Right renal cortex interstitium (tissue), 3 donors: ENCODE measurements at regions not wholly inside any gene's neighbourhood (a gene's known extent, or its start where the extent isn't known, plus 50 kb on each side); places are given as distances from the start of the nearest gene placed in this dataset.
"Not testable (repeated sequence)": the region's sequence is repeated elsewhere in the genome, so short reads cannot be mapped to it uniquely, and the experiment has no call there.

Experiments used
- DNase-seq, 3 donors: peaks; one replicate each; pipeline ENCODE4 v3.0.0-alpha.2; 2013; ENCODE audit warnings: low read depth in 3 of 3, low spot score in 2 of 3

DNA sequence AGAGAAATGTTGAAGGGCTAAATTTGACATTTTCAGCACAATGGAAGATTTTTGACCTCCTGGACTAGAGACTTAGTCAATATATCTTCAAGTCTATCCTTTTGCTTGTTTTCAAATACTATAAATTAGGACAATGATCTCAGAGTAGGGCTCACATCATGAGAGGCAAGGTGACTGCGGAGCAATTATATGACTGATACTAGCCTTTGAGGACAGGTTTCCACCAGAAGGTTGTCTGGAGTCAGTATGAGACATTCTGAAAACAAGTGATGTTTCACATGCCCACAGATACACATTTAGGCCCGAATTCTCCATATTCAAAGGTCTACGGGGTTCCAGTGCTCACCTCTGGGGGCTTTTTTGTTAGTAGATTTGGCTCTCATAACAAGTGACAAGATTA is 142.3 kb upstream of the SAMSN1 start:
- DNase-seq: no peak

DNA sequence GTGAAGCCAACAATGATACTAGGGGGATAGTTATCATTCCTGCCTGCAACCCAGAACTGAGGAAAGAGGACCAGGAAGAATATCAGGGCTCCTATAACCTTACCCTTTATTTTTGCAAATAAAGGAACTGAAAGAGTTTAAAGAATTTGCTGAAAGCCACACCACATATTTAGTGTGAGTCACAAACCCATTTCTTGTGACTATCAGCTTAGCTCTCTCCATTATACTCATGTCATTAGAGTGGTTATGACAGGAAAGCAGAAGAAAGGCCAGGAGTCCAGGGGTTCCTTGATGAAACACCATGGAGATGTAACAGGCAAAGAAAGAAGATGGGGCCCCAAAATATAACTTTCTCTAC is 141.1 kb upstream of the SAMSN1 start:
- no peak for DNase-seq

DNA sequence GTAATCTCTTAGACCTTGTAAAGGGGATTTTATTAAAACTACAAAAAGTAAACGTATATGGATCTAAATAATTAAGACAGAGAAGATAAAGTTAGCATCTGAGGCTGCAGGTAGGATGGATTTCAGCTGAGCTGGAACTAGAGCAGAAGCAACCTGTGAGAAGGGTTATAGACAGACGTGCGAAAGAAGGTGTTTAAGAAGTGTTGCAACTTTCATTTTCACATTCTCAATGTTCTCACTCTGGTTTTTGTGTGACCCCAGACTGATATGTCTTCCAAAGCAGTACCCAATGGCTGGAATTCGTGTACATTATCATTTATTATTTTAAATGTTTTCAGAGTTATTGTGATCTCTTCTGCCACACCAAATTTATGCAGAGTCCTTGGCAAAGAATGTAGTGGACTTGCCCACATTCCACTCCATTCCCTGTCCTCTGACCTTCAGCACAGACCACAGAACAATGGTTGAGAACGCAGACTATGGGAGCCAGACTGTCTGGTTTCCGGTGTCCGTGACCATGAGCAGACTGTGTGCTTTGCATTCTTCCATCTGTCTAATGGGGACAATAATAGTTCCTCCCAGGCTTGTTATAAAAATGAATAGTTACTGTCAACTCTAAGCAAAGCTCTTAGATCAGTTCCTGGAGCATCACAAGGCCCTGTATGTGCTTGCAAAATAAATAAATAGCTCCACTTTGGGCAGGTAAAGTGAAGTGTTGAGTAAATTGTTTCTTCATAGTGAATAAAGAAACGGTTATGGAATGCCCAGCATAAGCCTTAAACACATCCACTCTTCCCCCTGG is 140.6 kb upstream of the SAMSN1 start:
- DNase-seq: no peak

DNA sequence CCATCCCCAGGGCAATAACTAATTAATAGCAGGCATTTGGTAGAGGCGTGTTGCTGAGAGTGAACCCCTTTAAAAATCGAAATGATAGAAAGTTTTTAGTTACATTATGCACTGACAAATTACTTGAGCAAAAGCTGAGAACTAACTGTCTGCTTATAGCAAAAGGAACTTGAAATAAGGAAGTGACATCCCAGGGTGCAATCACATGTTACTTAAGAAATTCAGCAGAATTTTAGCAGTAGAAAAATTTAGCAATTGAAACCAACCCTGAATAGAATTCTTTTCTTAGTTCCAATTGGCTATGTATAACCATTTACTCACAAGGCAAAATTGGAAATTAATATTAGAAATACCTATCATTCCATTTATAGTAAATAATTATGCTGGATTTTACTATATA is 139.5 kb upstream of the SAMSN1 start:
- no peak for DNase-seq

DNA sequence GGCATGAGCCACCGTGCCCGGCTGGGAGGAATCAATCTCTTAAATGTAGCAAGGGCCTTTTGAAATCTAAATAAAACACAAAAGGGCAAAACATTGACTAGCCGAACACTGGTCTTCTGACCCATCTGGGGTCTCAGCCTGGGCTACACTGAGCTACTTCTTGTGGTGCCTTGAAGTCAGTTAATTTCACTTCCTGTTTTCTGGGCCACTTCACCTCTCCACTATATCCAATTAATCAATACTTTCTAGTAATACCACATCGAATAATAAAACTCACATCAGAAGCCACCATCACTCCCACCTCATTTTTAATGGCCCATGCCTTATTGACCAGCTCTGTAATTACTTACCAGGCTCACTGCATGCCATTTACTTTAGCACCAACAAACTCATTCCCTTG is 138.0 kb upstream of the SAMSN1 start:
- DNase-seq: no peak

DNA sequence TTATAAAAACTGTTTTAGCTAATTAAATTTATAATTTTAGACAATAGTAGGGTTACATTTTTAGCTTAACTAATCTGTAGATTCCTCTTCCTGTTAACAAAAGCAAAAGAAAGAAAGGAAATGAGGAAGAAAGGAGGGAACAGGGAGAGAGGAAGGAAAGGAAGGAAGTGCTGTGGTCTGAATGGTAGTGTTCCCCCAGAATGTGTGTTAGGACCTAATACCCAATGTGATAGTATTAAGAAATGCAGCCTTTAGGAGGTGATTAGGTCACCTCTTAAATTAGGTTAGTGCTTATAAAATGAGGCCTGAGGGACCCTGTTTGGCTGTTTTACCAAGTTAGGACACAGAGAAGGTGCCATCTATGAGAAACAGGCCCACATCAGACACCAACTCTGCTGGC is 136.9 kb upstream of the SAMSN1 start:
- DNase-seq: no peak

DNA sequence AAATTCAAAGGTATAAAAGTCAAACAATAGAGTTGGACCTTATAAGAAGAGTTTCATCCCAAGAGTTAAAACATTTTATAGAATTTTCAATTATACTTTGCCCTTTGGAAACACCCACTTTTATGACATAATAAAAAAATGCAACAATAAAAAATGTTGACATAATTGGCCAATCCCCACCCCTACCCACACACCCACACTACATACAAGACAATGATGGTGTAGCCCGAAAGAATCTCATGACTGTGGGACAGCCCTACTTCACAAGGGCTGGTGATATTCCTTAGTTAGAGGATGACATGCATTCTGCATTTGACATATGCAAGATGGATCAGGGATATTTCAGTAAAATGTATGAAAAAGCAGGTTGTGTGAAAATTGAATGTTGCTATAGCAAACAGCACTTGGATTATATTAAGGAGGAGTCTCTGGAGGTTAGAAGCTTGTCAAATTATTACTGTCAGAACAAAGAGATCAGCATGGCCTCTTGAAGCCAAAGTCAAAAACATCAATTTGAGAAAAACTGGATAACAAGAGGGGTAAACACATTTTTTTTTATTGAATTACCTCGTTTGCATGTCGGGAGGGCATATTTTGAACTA is 133.0 kb upstream of the SAMSN1 start:
- no peak for DNase-seq

DNA sequence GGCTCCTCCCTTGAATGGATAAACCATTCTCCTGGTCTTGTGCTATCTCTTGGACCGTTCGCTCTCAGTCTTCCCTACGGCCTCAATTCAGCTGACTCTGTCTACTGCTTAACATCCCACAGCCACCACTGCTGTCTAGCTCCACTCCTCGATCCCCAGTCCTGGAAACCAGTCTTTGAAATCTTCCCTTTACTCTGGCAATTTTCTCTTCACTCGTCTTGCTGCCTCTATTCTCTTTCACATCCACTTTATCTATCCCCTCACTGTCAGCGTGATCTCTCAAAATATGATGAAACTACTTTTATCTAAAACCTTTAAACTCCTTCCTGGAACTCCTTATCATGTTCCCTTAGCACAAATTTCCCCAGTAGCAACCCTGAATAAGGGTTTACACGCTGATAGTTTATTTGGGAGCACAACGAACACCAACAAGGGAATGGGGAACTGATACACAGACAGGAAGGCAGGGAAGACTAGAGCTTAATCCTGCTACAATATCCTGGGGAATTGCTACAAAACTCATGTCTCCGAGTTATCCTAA is 131.6 kb upstream of the SAMSN1 start:
- no peak for DNase-seq

DNA sequence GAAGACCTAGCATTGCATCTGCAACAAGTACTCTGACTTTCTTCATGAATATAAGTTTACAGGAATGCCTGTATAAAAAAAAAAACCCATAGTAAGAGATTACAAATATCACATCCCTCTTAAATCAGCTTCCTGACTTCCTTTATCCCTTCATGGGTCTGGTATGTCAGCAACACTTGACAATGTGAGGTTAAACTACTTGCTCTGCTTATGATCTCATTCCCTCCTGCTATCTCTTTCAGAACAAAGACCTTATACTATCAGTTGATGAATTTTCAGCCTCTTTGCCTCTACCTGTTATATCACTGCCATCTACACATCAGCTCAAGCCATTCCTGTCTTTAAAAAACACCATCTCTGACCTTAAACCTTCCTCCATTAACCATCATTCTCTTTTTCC is 130.9 kb upstream of the SAMSN1 start:
- DNase-seq: no peak

DNA sequence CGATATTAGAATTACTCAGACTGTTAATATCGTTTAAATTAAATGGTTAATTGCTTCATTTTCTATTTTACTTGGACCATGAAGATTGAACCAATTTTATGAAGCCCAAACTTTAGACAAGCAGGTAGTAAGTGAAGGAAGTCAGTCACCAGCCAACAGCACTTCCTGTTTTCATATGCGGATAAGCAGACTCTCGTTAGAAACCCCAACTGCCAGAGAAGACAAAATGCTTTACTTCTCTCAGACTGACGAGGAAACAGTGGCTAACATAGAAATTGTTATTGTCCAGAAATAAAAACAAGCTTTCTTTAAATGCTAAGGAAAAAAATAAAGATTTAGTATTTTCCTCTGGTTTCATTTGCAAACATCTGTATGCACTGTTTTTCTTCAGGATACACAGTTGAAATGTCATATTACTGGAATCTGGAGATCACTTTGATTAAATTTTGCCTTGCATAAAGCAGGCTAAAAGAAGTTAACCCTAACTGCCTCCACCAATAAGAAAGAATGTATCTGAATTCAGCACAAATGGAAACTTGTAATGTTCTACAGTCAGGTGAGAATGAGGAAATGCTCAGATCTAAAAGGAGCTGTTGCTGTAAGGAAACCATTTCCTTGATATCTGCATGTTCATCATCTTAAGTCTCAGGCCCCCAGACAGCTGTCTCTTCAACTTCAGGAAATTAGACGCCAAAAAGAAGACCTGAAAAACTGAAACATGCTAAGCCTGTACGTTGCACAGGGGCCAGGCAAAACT is 129.8 kb upstream of the SAMSN1 start:
- no peak for DNase-seq

DNA sequence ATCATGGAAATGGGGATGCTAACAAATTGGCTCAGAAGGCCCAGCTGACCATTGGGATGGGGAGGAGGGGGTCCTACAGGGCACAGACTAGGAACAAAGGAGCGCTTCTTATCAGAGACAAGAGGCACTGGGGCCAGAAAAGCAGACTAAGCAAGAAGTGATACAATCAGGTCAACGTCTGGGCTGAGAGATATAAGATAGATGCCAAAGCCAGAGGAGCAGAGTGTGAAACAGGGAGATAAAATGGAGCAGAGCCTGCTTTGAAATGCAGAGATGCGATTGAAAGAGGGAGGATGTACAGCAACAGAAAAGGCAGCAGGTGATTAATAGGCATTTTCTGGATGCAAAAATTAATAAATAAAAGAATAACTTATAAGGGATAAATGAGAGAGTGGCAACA is 127.5 kb upstream of the SAMSN1 start:
- no peak for DNase-seq

DNA sequence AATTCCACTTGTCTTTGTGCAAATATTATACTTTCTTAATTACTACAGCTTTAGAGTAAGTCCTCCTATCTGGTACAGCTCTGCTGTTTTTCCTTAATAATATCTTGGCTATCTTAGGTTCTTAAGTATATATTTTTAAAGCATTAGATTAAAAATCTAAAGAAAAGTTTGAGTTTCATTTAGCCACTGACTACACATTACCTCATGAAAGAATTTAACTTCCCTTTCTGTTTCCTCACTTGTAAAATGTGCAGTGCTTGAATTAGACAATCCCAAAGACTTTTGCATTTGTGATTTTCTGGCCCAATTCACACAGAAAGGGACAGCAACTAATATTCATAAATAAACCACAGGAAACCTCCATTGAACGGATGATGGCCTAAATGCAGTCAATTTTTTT is 126.4 kb upstream of the SAMSN1 start:
- DNase-seq: no peak

DNA sequence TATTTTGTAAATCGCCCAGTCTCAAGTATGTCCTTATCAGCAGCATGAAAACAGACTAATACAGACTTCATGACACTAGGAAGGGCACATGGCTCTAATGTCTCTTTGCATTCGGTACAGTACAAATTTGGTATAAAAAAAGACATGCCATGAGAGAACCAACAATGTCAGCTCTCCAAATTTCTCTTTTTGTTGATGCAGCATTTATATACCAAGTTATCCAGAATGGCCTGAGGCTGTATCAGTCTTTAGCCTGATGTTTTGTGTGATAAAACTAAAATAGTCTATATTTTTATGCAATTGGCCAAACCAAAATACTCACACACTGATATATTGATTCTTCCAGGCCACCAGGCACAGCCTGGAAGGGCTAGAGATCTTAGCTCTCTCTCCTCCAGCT is 124.3 kb upstream of the SAMSN1 start:
- no peak for DNase-seq

DNA sequence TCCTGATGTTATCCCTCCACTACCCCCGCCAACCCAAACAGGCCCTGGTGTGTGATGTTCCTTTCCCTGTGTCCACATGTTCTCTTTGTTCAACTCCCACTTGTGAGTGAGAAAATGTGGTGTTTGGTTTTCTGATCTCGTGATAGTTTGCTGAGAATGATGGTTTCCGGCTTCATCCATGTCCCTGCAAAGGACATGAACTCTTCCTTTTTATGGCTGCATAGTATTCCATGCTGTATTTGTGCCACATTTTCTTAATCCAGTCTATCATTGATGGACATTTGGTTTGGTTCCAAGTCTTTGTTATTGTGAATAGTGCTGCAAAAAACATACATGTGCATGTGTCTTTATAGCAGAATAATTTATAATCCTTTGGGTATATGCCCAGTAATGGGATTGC is 123.0 kb upstream of the SAMSN1 start:
- not testable (repeated sequence) for DNase-seq

DNA sequence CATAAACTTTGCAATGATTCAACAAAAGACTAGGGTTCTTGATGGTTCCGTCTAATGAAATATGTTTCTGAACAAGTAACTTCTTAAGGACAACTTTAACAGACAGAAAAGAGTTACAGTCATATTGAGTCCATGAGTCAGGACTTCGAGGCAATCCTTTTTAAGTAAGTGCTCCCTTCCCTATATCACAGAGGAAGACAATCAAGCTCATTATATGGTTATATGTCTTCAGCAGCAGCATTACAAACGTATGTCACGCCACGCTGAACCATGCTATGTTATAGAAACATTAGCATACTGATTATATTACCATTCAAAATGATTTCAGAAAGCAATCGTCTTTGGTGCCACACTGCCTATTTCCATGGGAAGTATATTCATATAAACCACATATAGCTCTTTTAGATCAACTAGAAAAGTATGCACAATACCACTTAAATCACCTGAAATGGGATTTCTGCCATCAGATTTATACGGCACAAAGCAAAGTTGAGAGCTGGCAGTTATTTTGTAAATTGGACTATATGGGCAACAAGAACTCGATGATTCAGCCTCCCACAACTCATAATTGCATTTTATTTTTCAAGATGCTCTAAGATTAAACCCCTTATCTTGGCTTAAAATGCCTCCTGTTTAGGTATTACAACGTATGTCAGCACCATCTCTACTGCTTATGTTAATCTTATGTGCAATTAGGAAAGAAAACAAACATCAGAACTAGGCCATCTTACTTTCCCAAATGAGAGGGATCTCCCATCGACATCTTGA is 111.3 kb upstream of the SAMSN1 start:
- DNase-seq: no peak

DNA sequence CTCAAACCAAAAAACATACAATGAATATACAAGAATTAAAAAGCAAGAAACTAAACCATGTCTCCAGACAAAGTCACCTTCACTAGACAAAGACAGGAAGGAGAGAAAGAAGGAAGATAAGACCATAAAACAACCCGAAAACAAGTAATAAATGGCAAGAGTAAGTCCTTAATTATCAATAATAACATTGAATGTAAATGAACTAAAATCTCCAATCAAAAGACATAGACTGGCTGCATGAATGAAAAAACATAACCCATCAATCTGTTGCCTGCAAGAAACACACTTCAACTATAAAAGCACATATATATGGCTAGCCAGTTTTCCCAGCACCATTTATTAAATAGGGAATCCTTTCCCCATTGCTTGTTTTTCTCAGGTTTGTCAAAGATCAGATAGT is 100.8 kb upstream of the SAMSN1 start:
- DNase-seq: no peak

DNA sequence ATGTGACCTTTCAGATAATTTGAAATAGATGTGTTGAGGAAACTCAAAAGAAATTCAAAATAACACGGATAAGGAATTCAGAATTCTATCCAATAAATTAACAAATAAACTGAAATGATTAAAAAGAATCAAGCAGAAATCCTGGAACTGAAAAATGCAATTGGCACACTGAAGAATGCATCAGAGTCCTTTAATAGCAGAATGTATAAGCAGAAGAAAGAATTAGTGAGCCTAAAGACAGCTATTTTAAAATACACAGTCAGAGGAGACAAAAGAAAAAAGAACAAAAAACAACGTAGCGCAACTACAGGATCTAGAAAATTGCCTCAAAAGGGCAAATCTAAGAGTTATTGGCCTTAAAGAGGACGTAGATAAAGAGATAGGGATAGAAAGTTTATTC is 99.6 kb upstream of the SAMSN1 start:
- no peak for DNase-seq

DNA sequence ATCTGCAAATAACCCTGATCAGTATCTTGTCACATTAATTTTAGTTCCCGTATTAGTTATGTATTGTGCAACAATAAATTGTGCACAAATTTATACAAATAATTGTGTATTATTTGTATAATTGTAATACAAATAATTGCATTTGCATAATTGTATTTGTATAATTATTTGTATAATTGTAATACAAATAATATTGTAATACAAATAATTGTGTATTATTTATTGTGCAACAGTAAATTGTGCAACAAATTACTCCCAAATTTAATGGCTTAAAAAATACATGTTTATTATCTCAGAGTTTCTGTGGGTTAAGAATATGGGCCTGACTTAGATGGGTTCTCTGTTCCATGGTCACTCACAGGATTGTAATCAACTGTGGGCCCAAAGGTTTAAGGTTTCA is 86.2 kb upstream of the SAMSN1 start:
- no peak for DNase-seq

DNA sequence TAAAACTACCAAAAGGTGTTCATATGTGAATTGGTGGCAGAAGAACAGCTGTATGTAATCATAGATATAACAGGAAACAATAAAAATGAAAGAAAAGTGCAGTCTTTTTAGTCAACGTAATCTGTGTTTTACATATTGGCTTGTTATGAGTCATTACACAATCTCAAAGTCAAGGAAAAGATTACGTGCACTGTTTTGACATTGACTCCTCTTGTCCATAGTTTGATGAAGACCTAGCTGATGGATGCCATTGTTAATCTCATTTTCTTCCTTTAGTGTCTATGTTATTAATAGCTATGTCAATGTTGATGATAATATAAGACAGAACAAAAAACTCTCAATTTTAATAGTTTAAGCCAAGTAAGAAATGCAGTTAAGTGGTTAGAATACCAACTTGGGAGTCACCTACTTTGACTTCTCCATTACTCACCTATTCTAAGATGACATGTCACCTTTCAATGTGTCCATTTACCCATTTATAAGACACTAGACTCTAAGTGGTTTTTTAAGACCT is 84.5 kb upstream of the SAMSN1 start:
- no peak for DNase-seq

DNA sequence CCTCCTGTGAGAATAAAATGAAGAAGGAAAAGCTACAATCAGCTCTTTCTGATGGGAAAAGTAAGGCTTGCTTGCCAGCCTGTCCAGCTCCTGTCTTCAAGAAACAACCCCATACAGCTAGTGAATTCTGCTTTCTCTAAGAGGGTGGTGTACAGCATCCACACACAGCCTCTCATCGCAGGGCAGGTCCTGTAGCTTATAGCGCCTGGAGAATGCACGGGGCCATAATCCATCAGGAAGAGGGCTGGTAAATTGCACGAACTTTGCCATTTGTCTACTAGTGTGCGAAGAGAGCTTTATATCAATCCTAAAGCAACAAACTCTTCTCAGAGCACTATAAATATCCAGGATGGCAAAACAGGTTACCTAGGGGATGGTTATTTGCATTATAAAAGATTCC is 83.3 kb upstream of the SAMSN1 start:
- DNase-seq: no peak

DNA sequence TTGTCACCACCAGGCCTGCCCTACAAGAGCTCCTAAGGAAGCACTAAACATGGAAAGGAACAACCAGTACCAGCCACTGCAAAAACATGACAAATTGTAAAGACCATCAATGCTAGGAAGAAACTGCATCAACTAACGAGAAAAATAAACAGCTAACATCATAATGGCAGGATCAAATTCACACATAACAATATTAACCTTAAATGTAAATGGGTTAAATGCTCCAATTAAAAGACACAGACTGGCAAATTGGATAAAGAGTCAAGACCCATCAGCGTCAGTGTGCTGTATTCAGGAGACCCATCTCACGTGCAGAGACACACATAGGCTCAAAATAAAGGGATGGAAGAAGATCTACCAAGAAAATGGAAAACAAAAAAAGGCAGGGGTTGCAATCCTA is 77.0 kb upstream of the SAMSN1 start:
- not testable (repeated sequence) for DNase-seq
